ENCODE measurements at regions not wholly inside any gene's neighbourhood (a gene's known extent, or its start where the extent isn't known, plus 50 kb on each side); places are given as distances from the start of the nearest gene placed in this dataset.
A peak's percentile ranks its signal among the peaks of the same experiment; 100 is the strongest.

DNA sequence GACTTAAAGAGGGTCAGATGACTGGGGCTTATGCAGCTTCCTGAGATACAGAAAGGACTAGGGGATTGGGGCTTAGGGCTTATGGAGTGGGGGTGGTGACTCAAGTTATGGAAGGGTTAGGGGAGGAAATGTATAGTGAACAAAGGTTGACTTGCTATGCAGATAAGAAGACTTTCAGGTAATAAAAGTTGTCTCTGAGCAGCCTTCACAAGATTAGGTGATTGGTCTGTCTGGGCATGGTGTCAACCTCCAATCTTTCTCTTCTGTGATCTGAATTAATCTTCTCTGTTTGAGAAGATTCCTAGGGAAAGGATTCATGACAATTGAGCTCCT is 436.5 kb downstream of the SIPA1L2 start:
- no peaks in the 10 kb centered on the region for H3K27me3 ChIP-seq (ENCODE audit: insufficient read depth, low read length, poor library complexity, severe bottlenecking)
- no peaks in the 10 kb centered on the region for H3K9me3 ChIP-seq (ENCODE audit: low read length)
- CTCF ChIA-PET: no interaction called here
- peaks cover 0 to 9% (median 0%) of the 10 kb centered on the region in 3 donors for H3K36me3 Mint-ChIP-seq
- POLR2A ChIA-PET: no interaction called here
- no peak overlapping the region for H3K4me3 ChIP-seq (ENCODE audit: low read length)
- H3K4me1 Mint-ChIP-seq: no peaks in the 10 kb centered on the region
- no peak overlapping the region for H3K27ac Mint-ChIP-seq
- H3K4me3 Mint-ChIP-seq: no peak overlapping the region
- no peak for DNase-seq
- peaks cover 5 to 14% of the 10 kb centered on the region in 2 donors for H3K27me3 Mint-ChIP-seq
- H3K36me3 ChIP-seq (ENCODE audit: insufficient read depth, low read length): no peaks in the 10 kb centered on the region
- H3K27ac ChIP-seq (ENCODE audit: low read depth, low read length): no peak overlapping the region
- no peaks in the 10 kb centered on the region for H3K9me3 Mint-ChIP-seq
- no peaks in the 10 kb centered on the region for H3K4me1 ChIP-seq (ENCODE audit: insufficient read depth, low read length)

DNA sequence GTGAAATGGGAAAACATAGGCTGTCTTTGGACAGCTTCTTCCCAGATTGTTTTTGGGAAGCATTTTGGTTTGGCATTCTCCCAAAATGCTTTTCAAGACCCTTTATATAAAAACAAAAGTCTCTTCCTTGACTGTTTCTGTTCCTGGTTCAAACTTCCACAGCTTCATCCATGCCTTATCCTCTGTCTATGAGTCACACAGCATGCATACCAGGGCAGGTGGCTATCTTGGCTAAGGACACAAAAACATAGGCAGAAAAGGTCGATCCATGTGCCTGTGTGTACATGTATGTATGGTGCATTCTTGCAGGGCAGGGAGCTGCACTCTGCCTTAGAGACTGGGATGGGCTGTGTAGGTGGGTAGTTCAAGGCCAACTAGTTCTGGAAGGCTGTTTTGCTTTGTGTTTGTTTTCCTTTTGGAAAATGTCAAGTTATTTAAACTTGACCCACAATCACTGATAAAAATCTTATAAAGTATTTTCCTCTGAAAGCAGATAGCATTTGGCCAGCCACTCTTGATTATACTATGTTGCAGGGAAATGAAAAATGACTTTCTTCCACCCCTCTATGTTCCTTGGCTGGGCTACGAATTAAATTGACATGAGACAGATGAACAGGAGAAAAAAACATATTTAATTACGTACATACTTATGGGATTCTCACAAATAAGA is 437.0 kb downstream of the SIPA1L2 start:
- H3K36me3 Mint-ChIP-seq: peaks cover 0 to 9% (median 0%) of the 10 kb centered on the region in 3 donors

DNA sequence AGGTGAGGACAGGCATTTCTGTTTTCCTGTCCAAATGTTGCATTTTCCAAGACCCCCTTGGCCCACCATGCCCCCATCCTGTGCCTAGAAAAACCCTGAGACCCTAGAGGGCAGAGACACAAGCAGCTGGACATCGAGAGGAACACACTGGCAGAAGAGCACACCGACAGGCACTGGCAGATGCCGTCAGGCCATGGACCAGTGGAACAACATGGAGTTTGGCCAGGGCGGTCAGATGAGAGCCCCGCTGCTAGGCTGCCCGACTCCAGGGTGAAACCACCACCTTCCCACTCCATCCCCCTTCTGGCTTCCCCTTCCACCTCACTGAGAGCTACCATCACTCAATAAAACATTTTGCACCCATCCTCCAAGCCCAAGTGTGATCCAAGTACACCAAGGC is 438.4 kb downstream of the SIPA1L2 start:
- no peak overlapping the region for H3K27ac ChIP-seq (ENCODE audit: low read depth, low read length)
- no peak overlapping the region for H3K4me3 Mint-ChIP-seq
- no peaks in the 10 kb centered on the region for H3K9me3 Mint-ChIP-seq
- H3K36me3 ChIP-seq (ENCODE audit: insufficient read depth, low read length): no peaks in the 10 kb centered on the region
- peaks cover 0 to 9% (median 0%) of the 10 kb centered on the region in 3 donors for H3K36me3 Mint-ChIP-seq
- ChIA-PET POLR2A (no interaction called here), CTCF (no interaction called here)
- no peak overlapping the region for H3K27ac Mint-ChIP-seq
- peaks cover 4 to 8% of the 10 kb centered on the region in 2 donors for H3K27me3 Mint-ChIP-seq
- no peaks in the 10 kb centered on the region for H3K27me3 ChIP-seq (ENCODE audit: insufficient read depth, low read length, poor library complexity, severe bottlenecking)
- no peaks in the 10 kb centered on the region for H3K4me1 Mint-ChIP-seq
- no peaks in the 10 kb centered on the region for H3K4me1 ChIP-seq (ENCODE audit: insufficient read depth, low read length)
- no peak for DNase-seq
- no peaks in the 10 kb centered on the region for H3K9me3 ChIP-seq (ENCODE audit: low read length)
- H3K4me3 ChIP-seq (ENCODE audit: low read length): no peak overlapping the region

More for the DNA sequence above, 437.0 kb downstream of the SIPA1L2 start:
- Mint-ChIP-seq H3K27ac (no peak overlapping the region), H3K4me1 (no peaks in the 10 kb centered on the region), H3K4me3 (no peak overlapping the region), H3K9me3 (no peaks in the 10 kb centered on the region), H3K27me3 (peaks cover 5 to 14% of the 10 kb centered on the region in 2 donors)
- ChIA-PET POLR2A (no interaction called here), CTCF (no interaction called here)
- H3K4me1 ChIP-seq (ENCODE audit: insufficient read depth, low read length): no peaks in the 10 kb centered on the region
- no peak for DNase-seq
- H3K9me3 ChIP-seq (ENCODE audit: low read length): no peaks in the 10 kb centered on the region
- no peaks in the 10 kb centered on the region for H3K36me3 ChIP-seq (ENCODE audit: insufficient read depth, low read length)
- H3K27ac ChIP-seq (ENCODE audit: low read depth, low read length): no peak overlapping the region
- H3K27me3 ChIP-seq (ENCODE audit: insufficient read depth, low read length, poor library complexity, severe bottlenecking): no peaks in the 10 kb centered on the region
- H3K4me3 ChIP-seq (ENCODE audit: low read length): no peak overlapping the region

DNA sequence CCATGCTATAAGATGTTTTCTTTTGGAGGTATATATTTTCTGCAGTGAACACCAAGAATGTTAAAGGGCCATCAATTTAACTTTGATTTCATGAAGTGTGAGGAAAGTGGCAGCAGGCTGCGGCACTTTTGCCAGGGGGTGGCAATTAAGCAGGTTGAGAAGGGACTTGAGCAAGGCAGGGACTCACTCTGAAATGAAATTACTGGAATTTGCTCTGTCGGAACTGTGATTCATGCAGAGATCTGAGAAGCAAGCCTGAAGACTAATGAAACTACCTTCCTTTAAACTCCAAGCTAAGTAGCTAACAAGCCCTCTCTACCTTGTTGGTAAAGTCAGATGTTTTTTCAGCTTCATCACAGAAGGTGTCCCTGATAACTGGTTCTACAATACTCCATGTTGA is 441.6 kb downstream of the SIPA1L2 start:
- CTCF ChIA-PET: no interaction called here
- H3K4me3 Mint-ChIP-seq: no peak overlapping the region
- Histone ChIP-seq H3K27ac (ENCODE audit: low read depth, low read length) (no peak overlapping the region), H3K9me3 (ENCODE audit: low read length) (no peaks in the 10 kb centered on the region), H3K4me3 (ENCODE audit: low read length) (no peak overlapping the region), H3K36me3 (ENCODE audit: insufficient read depth, low read length) (no peaks in the 10 kb centered on the region), H3K4me1 (ENCODE audit: insufficient read depth, low read length) (no peaks in the 10 kb centered on the region), H3K27me3 (ENCODE audit: insufficient read depth, low read length, poor library complexity, severe bottlenecking) (no peaks in the 10 kb centered on the region)
- H3K4me1 Mint-ChIP-seq: no peaks in the 10 kb centered on the region
- POLR2A ChIA-PET: no interaction called here
- H3K9me3 Mint-ChIP-seq: no peaks in the 10 kb centered on the region
- DNase-seq: no peak
- no peak overlapping the region for H3K27ac Mint-ChIP-seq
- peaks cover 9 to 11% of the 10 kb centered on the region in 2 donors for H3K27me3 Mint-ChIP-seq
- peaks cover 0 to 6% (median 0%) of the 10 kb centered on the region in 3 donors for H3K36me3 Mint-ChIP-seq

DNA sequence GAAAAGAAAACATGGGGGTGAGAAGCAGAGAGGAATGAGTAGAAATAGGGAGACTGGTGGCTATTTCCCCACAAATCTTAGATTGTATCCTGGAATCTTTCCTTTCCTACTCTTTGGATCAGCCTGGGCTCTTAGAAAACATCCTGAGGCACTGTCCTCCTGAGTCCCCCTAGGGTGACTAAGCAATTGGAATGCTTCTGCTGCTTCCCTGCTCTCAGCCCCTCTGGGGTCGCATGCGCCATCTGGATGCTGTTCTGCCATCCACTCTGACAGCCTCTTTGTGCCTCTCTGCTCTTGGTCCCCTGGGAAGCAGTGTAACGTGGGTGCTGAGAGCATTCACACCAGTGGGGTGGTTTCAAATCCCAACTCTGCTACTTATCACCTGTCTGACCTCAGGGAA is 443.0 kb downstream of the SIPA1L2 start:
- H3K4me3 Mint-ChIP-seq: no peak overlapping the region
- H3K27ac Mint-ChIP-seq: no peak overlapping the region
- no peaks in the 10 kb centered on the region for H3K36me3 ChIP-seq (ENCODE audit: insufficient read depth, low read length)
- no peaks in the 10 kb centered on the region for H3K36me3 Mint-ChIP-seq
- H3K27me3 ChIP-seq (ENCODE audit: insufficient read depth, low read length, poor library complexity, severe bottlenecking): no peaks in the 10 kb centered on the region
- no peak for DNase-seq
- H3K27ac ChIP-seq (ENCODE audit: low read depth, low read length): no peak overlapping the region
- no peaks in the 10 kb centered on the region for H3K4me1 ChIP-seq (ENCODE audit: insufficient read depth, low read length)
- ChIA-PET CTCF (no interaction called here), POLR2A (no interaction called here)
- peaks cover 9 to 14% of the 10 kb centered on the region in 2 donors for H3K27me3 Mint-ChIP-seq
- H3K4me1 Mint-ChIP-seq: no peaks in the 10 kb centered on the region
- H3K4me3 ChIP-seq (ENCODE audit: low read length): no peak overlapping the region
- no peaks in the 10 kb centered on the region for H3K9me3 Mint-ChIP-seq
- H3K9me3 ChIP-seq (ENCODE audit: low read length): no peaks in the 10 kb centered on the region

DNA sequence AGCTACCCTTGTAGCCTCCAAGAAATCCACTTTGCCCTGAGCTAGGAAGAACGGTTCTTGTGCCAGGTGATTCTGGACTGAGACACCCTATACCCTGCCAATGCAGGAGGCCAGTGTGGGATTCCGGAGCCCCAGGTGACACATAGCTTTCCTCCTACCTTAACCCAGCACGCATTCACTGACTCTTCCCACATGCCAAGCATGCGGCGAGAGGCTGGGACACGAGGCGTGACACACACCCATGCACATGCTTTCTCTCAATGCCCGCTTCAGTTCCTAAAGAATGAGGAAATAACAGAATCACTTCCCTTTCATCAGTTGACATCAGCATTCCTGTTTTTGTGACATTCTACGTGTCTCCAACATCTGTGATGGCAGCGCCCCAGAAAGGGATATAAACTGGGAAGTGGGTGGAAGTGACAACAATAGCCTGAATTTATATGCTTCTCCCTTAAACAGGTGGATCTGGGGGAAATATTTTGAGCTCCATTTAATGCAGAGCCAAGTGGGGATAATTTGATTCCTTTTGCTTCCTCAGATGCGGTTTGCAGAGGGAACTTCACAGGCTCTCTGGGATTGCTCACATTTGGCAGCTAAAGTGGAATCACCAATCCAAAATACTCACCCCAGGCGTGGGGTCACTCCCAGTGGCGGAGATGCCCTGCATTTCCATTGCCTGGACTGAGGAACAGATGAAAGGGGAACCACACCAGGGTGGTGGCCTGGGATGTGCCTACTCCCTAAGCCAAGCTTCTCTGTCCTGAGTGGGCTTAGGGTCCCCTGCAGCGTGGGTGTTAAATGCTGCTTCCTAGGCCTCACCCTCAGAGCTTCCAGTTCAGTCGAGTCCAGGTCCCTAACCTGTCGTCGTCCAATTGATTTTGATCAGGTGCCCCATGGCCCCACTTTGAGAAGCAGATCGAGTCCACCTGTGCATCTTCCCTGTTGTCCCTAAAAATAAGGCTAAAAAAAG is 445.1 kb downstream of the SIPA1L2 start:
- Mint-ChIP-seq H3K4me1 (no peaks in the 10 kb centered on the region), H3K4me3 (no peak overlapping the region), H3K27ac (no peak overlapping the region), H3K9me3 (no peaks in the 10 kb centered on the region), H3K36me3 (no peaks in the 10 kb centered on the region), H3K27me3 (peaks cover 7 to 20% of the 10 kb centered on the region in 2 donors)
- ChIA-PET POLR2A (no interaction called here), CTCF (no interaction called here)
- Histone ChIP-seq H3K4me3 (ENCODE audit: low read length) (no peak overlapping the region), H3K4me1 (ENCODE audit: insufficient read depth, low read length) (no peaks in the 10 kb centered on the region), H3K27me3 (ENCODE audit: insufficient read depth, low read length, poor library complexity, severe bottlenecking) (no peaks in the 10 kb centered on the region), H3K36me3 (ENCODE audit: insufficient read depth, low read length) (no peaks in the 10 kb centered on the region), H3K9me3 (ENCODE audit: low read length) (no peaks in the 10 kb centered on the region), H3K27ac (ENCODE audit: low read depth, low read length) (no peak overlapping the region)
- DNase-seq: no peak

DNA sequence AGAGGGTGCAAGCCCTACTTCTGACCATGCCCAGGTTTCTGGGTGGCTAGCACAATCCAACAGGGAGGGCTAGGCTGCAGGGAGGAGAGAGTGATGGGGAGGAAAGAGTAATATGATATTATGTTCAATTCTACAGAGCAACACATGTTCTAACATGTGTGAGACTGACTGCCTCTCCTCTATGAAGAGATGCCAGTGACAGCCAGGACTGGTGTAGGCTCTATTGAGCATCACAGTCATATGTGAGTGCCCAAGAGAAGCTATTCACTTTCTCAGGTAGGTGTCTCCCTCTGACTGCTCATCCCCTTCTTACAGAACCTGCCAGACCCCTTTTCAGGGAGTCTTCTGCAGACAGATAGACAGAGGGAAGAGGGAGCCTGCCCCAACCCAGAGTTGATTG is 446.1 kb downstream of the SIPA1L2 start:
- H3K4me1 ChIP-seq (ENCODE audit: insufficient read depth, low read length): no peaks in the 10 kb centered on the region
- Mint-ChIP-seq H3K27me3 (peaks cover 7 to 22% of the 10 kb centered on the region in 2 donors), H3K36me3 (no peaks in the 10 kb centered on the region), H3K27ac (peak overlapping the region in 1 of 8 donors; percentile 15), H3K4me1 (no peaks in the 10 kb centered on the region), H3K4me3 (no peak overlapping the region), H3K9me3 (no peaks in the 10 kb centered on the region)
- H3K4me3 ChIP-seq (ENCODE audit: low read length): no peak overlapping the region
- H3K36me3 ChIP-seq (ENCODE audit: insufficient read depth, low read length): no peaks in the 10 kb centered on the region
- no peak overlapping the region for H3K27ac ChIP-seq (ENCODE audit: low read depth, low read length)
- ChIA-PET CTCF (no interaction called here), POLR2A (no interaction called here)
- no peak for DNase-seq
- no peaks in the 10 kb centered on the region for H3K27me3 ChIP-seq (ENCODE audit: insufficient read depth, low read length, poor library complexity, severe bottlenecking)
- H3K9me3 ChIP-seq (ENCODE audit: low read length): no peaks in the 10 kb centered on the region

DNA sequence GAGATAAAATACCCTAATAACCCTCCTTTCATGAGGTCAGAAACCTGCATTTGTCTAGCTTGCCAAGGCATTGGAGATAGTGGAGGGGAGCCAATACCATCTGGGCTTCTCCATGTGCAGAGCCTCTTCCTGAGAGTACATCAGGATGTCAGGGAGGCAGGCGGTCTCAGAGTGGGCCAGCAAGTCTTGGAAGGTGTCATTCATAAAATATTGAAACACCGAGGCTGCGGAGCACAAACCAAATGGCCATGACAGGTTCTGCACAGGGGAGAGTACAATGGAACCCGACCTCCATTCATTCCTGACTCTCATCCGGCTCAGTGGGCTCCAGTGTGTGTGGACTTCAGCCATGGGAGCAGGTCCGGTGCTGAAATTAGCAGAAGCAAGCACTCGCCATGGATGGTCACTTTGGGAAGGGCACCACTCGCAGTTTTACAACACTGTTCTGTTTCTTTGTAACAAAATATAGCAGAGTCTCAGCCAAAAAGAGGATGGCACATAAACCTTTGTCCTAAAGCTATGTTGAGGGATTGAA is 446.6 kb downstream of the SIPA1L2 start:
- Mint-ChIP-seq H3K27ac (peak overlapping the region in 1 of 8 donors; percentile 15), H3K4me1 (no peaks in the 10 kb centered on the region), H3K9me3 (no peaks in the 10 kb centered on the region), H3K27me3 (peaks cover 11 to 23% of the 10 kb centered on the region in 2 donors), H3K4me3 (no peak overlapping the region), H3K36me3 (no peaks in the 10 kb centered on the region)
- ChIA-PET CTCF (no interaction called here), POLR2A (no interaction called here)
- Histone ChIP-seq H3K4me3 (ENCODE audit: low read length) (no peak overlapping the region), H3K27ac (ENCODE audit: low read depth, low read length) (no peak overlapping the region), H3K36me3 (ENCODE audit: insufficient read depth, low read length) (no peaks in the 10 kb centered on the region), H3K27me3 (ENCODE audit: insufficient read depth, low read length, poor library complexity, severe bottlenecking) (no peaks in the 10 kb centered on the region), H3K9me3 (ENCODE audit: low read length) (no peaks in the 10 kb centered on the region), H3K4me1 (ENCODE audit: insufficient read depth, low read length) (no peaks in the 10 kb centered on the region)
- no peak for DNase-seq

All from CD8-positive, alpha-beta memory T cell (primary cell).